Prostate gland (tissue), 2 donors: ENCODE measurements at regions not wholly inside any gene's neighbourhood (a gene's known extent, or its start where the extent isn't known, plus 50 kb on each side); places are given as distances from the start of the nearest gene placed in this dataset.

ENCODE experiments used
- DNase-seq: peaks from one replicate; pipeline ENCODE4 v3.0.0-alpha.2; 2019; ENCODE audit warnings: low spot score
- H3K27ac ChIP-seq, 2 donors: fragments of 200-600 bp; sonication (generic); 2 replicates each; pipeline ENCODE4 v1.5.1; 2017 to 2019
- H3K27me3 ChIP-seq: fragments of 200-600 bp; sonication (generic); replicated peaks from 2 replicates; pipeline ENCODE4 v1.5.1; 2019; ENCODE audit not compliant: insufficient read depth
- H3K36me3 ChIP-seq, 2 donors: fragments of 200-600 bp; sonication (generic); 1 replicate in 1 of 2; 2 replicates in 1 of 2; pipeline versions ENCODE4 v1.5.1 to v1.8.1; 2017 to 2019
- H3K4me1 ChIP-seq: fragments of 200-600 bp; sonication (generic); replicated peaks from 2 replicates; pipeline ENCODE4 v1.5.1; 2019
- H3K4me3 ChIP-seq, 2 donors: fragments of 200-600 bp; sonication (generic); 2 replicates each; pipeline ENCODE4 v1.5.1; 2017 to 2019
- H3K9me3 ChIP-seq: fragments of 200-600 bp; sonication (generic); 2 replicates; pipeline ENCODE4 v1.5.1; 2017
- CTCF ChIP-seq, 4 experiments: fragments of 200-600 bp in 2 of 4; fragments of 450-650 bp in 2 of 4; sonication (generic) in 2 of 4; IDR thresholded peaks; 1 replicate in 3 of 4; 2 replicates in 1 of 4; pipeline ENCODE4 v1.5.1; 2016 to 2019; ENCODE audit warnings: antibody characterized with exemption in 4 of 4, mild to moderate bottlenecking in 2 of 4, moderate library complexity in 2 of 4
- POLR2A ChIP-seq: fragments of 450-650 bp; IDR thresholded peaks from one replicate; pipeline ENCODE4 v1.6.1; 2016; ENCODE audit warnings: antibody characterized with exemption, mild to moderate bottlenecking
- POLR2AphosphoS5 ChIP-seq: sonication (generic); formaldehyde crosslinking; IDR thresholded peaks from one replicate; pipeline ENCODE4 v1.6.1; 2017; ENCODE audit warnings: antibody characterized with exemption
- WGBS: methylation state at CpG from one replicate; pipeline ENCODE4 v1.1.5; 2018; 5-methylcytosine and 5-hydroxymethylcytosine counted together
- intact Hi-C: fragments of 100-400 bp; cut with DNase I; formaldehyde crosslinking; loops from one replicate; pipeline ENCODE4 v1.14.2; 2022

- Histone ChIP-seq H3K27me3 (no peaks in the 10 kb centered on the region), H3K36me3 (no peaks in the 10 kb centered on the region), H3K9me3 (no peaks in the 10 kb centered on the region), H3K4me3 (no peak overlapping the region), H3K4me1 (no peaks in the 10 kb centered on the region), H3K27ac (no peak overlapping the region)
- intact Hi-C loops: no loop called here
- no peak for DNase-seq
- TF ChIP-seq POLR2AphosphoS5 (no peak), POLR2A (no peak), CTCF (IDR thresholded peaks at IDR 0.05) (no peak)
- WGBS: 56% methylated on average over 1 of the region's 1 CpG
These were observed 228.7 kb downstream of the CHRM2 start for GRCh38 chr7:137097111-137097510.

GRCh38 chr7:137096607-137097006 lies 228.2 kb downstream of the CHRM2 start:
- DNase-seq: no peak
- H3K4me1 ChIP-seq: no peaks in the 10 kb centered on the region
- no peaks in the 10 kb centered on the region for H3K36me3 ChIP-seq
- intact Hi-C loops: no loop called here
- H3K9me3 ChIP-seq: no peaks in the 10 kb centered on the region
- WGBS: 82% methylated on average over 2 of the region's 2 CpGs
- no peak overlapping the region for H3K27ac ChIP-seq
- H3K4me3 ChIP-seq: no peak overlapping the region
- no peaks in the 10 kb centered on the region for H3K27me3 ChIP-seq
- TF ChIP-seq CTCF (IDR thresholded peaks at IDR 0.05): no peak
- TF ChIP-seq POLR2AphosphoS5: no peak
- TF ChIP-seq POLR2A: no peak

GRCh38 chr7:137093198-137093597 lies 224.7 kb downstream of the CHRM2 start:
- Histone ChIP-seq H3K9me3 (no peaks in the 10 kb centered on the region), H3K36me3 (no peaks in the 10 kb centered on the region), H3K4me1 (no peaks in the 10 kb centered on the region), H3K27me3 (no peaks in the 10 kb centered on the region), H3K4me3 (no peak overlapping the region), H3K27ac (no peak overlapping the region)
- TF ChIP-seq CTCF (IDR thresholded peaks at IDR 0.05): no peak
- no peak for TF ChIP-seq POLR2A
- TF ChIP-seq POLR2AphosphoS5: no peak
- intact Hi-C loops: no loop called here
- DNase-seq: no peak
- WGBS: 87% methylated on average over 3 of the region's 3 CpGs

- Histone ChIP-seq H3K36me3 (no peaks in the 10 kb centered on the region), H3K27ac (no peak overlapping the region), H3K4me1 (no peaks in the 10 kb centered on the region), H3K4me3 (no peak overlapping the region), H3K27me3 (no peaks in the 10 kb centered on the region), H3K9me3 (no peaks in the 10 kb centered on the region)
- no peak for DNase-seq
- intact Hi-C loops: no loop called here
- WGBS: 39% methylated on average over 2 of the region's 2 CpGs
- no peak for TF ChIP-seq POLR2A
- no peak for TF ChIP-seq CTCF (IDR thresholded peaks at IDR 0.05)
- no peak for TF ChIP-seq POLR2AphosphoS5
These were observed 222.9 kb downstream of the CHRM2 start for GRCh38 chr7:137091396-137091795.

- no peaks in the 10 kb centered on the region for H3K36me3 ChIP-seq
- WGBS: 75% methylated on average over 3 of the region's 3 CpGs
- H3K27ac ChIP-seq: no peak overlapping the region
- TF ChIP-seq POLR2A (no peak), CTCF (IDR thresholded peaks at IDR 0.05) (no peak), POLR2AphosphoS5 (no peak)
- H3K9me3 ChIP-seq: no peaks in the 10 kb centered on the region
- intact Hi-C loops: loop anchor here (10.0 kb wide), 1 partner anchor 368 kb away; no protein-coding TSS in a partner anchor
- no peak for DNase-seq
- no peaks in the 10 kb centered on the region for H3K27me3 ChIP-seq
- no peaks in the 10 kb centered on the region for H3K4me1 ChIP-seq
- no peak overlapping the region for H3K4me3 ChIP-seq
These were observed 218.4 kb downstream of the CHRM2 start for GRCh38 chr7:137086896-137087295.
